ENCODE measurements at regions not wholly inside any gene's neighbourhood (a gene's known extent, or its start where the extent isn't known, plus 50 kb on each side); places are given as distances from the start of the nearest gene placed in this dataset.

DNA sequence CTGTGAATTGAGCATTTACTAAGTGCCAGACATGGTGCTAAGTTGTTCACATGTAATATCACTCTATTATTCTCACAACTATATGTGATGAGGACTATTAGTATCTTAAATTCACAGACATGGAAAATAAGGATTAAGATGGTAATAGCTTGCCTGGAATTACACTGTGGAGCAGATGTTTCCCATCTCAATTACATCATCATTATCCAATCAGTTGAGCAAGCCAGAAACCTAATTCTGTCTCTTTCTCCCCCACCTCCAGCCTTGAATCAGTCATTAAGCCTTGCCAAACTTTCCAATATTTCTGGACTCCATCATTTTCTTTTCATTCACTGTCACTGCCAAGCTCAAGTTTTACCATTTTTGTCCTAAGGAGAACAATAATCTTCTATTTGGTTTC lies 287.8 kb upstream of the KITLG start:
- no peaks in the 10 kb centered on the region for H3K9me3 ChIP-seq (ENCODE audit: low read length)
- no peaks in the 10 kb centered on the region for H3F3A ChIP-seq (ENCODE audit: insufficient read depth, low read length, poor library complexity, severe bottlenecking)
- no peak overlapping the region for H3K4me3 ChIP-seq (ENCODE audit: low read length)
- H3K9ac ChIP-seq (ENCODE audit: low read length) = no peak overlapping the region
- TF ChIP-seq MXI1 (conservative IDR thresholded peaks at IDR 0.05; ENCODE audit: poor library complexity, severe bottlenecking) (no peak), TAF1 (IDR thresholded peaks at IDR 0.05; ENCODE audit: low read depth) (no peak), SMC3 (conservative IDR thresholded peaks at IDR 0.05; ENCODE audit: poor library complexity) (no peak), EZH2 (IDR thresholded peaks at IDR 0.05; ENCODE audit: borderline replicate concordance, insufficient read depth, low read length, poor library complexity, severe bottlenecking) (no peak)
- TF ChIP-seq, protein P1, sequence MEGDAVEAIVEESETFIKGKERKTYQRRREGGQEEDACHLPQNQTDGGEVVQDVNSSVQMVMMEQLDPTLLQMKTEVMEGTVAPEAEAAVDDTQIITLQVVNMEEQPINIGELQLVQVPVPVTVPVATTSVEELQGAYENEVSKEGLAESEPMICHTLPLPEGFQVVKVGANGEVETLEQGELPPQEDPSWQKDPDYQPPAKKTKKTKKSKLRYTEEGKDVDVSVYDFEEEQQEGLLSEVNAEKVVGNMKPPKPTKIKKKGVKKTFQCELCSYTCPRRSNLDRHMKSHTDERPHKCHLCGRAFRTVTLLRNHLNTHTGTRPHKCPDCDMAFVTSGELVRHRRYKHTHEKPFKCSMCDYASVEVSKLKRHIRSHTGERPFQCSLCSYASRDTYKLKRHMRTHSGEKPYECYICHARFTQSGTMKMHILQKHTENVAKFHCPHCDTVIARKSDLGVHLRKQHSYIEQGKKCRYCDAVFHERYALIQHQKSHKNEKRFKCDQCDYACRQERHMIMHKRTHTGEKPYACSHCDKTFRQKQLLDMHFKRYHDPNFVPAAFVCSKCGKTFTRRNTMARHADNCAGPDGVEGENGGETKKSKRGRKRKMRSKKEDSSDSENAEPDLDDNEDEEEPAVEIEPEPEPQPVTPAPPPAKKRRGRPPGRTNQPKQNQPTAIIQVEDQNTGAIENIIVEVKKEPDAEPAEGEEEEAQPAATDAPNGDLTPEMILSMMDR (IDR thresholded peaks at IDR 0.05; ENCODE audit: poor library complexity, severe bottlenecking) = no peak
- H3K36me3 ChIP-seq (ENCODE audit: insufficient read depth, low read length) = no peaks in the 10 kb centered on the region
- no peaks in the 10 kb centered on the region for H4K20me1 ChIP-seq (ENCODE audit: insufficient read depth)
- H3K9me2 ChIP-seq (ENCODE audit: insufficient read depth, low read length) = no peaks in the 10 kb centered on the region
- no peak overlapping the region for H3K27ac ChIP-seq (ENCODE audit: low read length)
- no peaks in the 10 kb centered on the region for H3K27me3 ChIP-seq (ENCODE audit: insufficient read depth, low read depth, low read length)
- no peak overlapping the region for H3K4me2 ChIP-seq (ENCODE audit: low read length)
- no peaks in the 10 kb centered on the region for H3K79me2 ChIP-seq (replicated peaks; ENCODE audit: insufficient read depth, low read length)
- H2AFZ ChIP-seq (ENCODE audit: low read depth, low read length) = no peak overlapping the region

DNA sequence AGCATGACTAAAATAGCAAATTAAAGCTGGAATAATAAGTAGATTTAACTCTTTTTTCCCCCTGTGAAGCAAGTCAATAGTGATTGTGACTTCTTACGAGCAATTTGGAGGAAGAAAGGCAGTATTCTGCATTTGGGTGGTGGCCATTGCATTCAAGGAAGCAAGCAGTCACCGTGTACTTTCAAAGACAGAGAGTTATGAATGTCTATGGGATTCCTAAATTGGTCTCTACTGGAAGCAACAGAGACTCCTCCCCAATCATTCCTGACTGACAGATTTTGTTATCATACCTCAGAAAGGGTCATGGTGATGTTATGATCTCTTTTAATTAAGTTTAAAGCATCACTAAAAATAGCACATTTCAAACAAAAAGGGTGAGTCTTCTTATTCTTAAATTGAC lies 287.2 kb upstream of the KITLG start:
- H3K79me2 ChIP-seq (replicated peaks; ENCODE audit: insufficient read depth, low read length) = no peaks in the 10 kb centered on the region
- H3K4me2 ChIP-seq (ENCODE audit: low read length) = no peak overlapping the region
- TF ChIP-seq EP300 (conservative IDR thresholded peaks at IDR 0.05; ENCODE audit: poor library complexity, severe bottlenecking) = no peak
- TF ChIP-seq RAD21 (conservative IDR thresholded peaks at IDR 0.05) = no peak
- TF ChIP-seq, protein P1 (IDR thresholded peaks at IDR 0.05; ENCODE audit: poor library complexity, severe bottlenecking) = no peak
- no peak for TF ChIP-seq MXI1 (conservative IDR thresholded peaks at IDR 0.05; ENCODE audit: poor library complexity, severe bottlenecking)
- no peak for TF ChIP-seq EZH2 (IDR thresholded peaks at IDR 0.05; ENCODE audit: borderline replicate concordance, insufficient read depth, low read length, poor library complexity, severe bottlenecking)
- TF ChIP-seq, protein P2, sequence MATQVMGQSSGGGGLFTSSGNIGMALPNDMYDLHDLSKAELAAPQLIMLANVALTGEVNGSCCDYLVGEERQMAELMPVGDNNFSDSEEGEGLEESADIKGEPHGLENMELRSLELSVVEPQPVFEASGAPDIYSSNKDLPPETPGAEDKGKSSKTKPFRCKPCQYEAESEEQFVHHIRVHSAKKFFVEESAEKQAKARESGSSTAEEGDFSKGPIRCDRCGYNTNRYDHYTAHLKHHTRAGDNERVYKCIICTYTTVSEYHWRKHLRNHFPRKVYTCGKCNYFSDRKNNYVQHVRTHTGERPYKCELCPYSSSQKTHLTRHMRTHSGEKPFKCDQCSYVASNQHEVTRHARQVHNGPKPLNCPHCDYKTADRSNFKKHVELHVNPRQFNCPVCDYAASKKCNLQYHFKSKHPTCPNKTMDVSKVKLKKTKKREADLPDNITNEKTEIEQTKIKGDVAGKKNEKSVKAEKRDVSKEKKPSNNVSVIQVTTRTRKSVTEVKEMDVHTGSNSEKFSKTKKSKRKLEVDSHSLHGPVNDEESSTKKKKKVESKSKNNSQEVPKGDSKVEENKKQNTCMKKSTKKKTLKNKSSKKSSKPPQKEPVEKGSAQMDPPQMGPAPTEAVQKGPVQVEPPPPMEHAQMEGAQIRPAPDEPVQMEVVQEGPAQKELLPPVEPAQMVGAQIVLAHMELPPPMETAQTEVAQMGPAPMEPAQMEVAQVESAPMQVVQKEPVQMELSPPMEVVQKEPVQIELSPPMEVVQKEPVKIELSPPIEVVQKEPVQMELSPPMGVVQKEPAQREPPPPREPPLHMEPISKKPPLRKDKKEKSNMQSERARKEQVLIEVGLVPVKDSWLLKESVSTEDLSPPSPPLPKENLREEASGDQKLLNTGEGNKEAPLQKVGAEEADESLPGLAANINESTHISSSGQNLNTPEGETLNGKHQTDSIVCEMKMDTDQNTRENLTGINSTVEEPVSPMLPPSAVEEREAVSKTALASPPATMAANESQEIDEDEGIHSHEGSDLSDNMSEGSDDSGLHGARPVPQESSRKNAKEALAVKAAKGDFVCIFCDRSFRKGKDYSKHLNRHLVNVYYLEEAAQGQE (IDR thresholded peaks at IDR 0.05; ENCODE audit: borderline replicate concordance) = no peak
- TF ChIP-seq POLR2AphosphoS5 (IDR thresholded peaks at IDR 0.05) = no peak
- no peak overlapping the region for H3K27ac ChIP-seq (ENCODE audit: low read length)
- no peak overlapping the region for H2AFZ ChIP-seq (ENCODE audit: low read depth, low read length)
- no peaks in the 10 kb centered on the region for H3K9me2 ChIP-seq (ENCODE audit: insufficient read depth, low read length)
- no peak overlapping the region for H3K4me3 ChIP-seq (ENCODE audit: low read length)
- no peaks in the 10 kb centered on the region for H3K36me3 ChIP-seq (ENCODE audit: insufficient read depth, low read length)
- H3K27me3 ChIP-seq (ENCODE audit: insufficient read depth, low read depth, low read length) = no peaks in the 10 kb centered on the region
- no peaks in the 10 kb centered on the region for H3K9me3 ChIP-seq (ENCODE audit: low read length)
- no peaks in the 10 kb centered on the region for H4K20me1 ChIP-seq (ENCODE audit: insufficient read depth)
- no peaks in the 10 kb centered on the region for H3F3A ChIP-seq (ENCODE audit: insufficient read depth, low read length, poor library complexity, severe bottlenecking)
- H3K9ac ChIP-seq (ENCODE audit: low read length) = no peak overlapping the region
